ENCODE measurements at regions not wholly inside any gene's neighbourhood (a gene's known extent, or its start where the extent isn't known, plus 50 kb on each side); places are given as distances from the start of the nearest gene placed in this dataset.

- no peak for DNase-seq
These were observed 272.2 kb upstream of the DAB1 start for GRCh38 chr1:57696043-57696442.

GRCh38 chr1:57686306-57686705 lies 262.4 kb upstream of the DAB1 start:
- no peak for DNase-seq

GRCh38 chr1:57683037-57683942 lies 259.4 kb upstream of the DAB1 start:
- no peak for DNase-seq

GRCh38 chr1:57678138-57678537 lies 254.3 kb upstream of the DAB1 start:
- DNase-seq: peak; percentile 6 to 40

- no peak for DNase-seq
These were observed 251.9 kb upstream of the DAB1 start for GRCh38 chr1:57675776-57676175.

GRCh38 chr1:57674801-57675200 lies 250.9 kb upstream of the DAB1 start:
- DNase-seq: no peak

- DNase-seq: no peak
These were observed 248.7 kb upstream of the DAB1 start for GRCh38 chr1:57672346-57673140.

- no peak for DNase-seq
These were observed 247.9 kb upstream of the DAB1 start for GRCh38 chr1:57671750-57672149.

GRCh38 chr1:57659804-57660203 lies 235.9 kb upstream of the DAB1 start:
- no peak for DNase-seq

GRCh38 chr1:57655161-57655560 lies 231.3 kb upstream of the DAB1 start:
- no peak for DNase-seq

GRCh38 chr1:57644667-57645066 lies 220.8 kb upstream of the DAB1 start:
- DNase-seq: no peak

- DNase-seq: no peak
These were observed 214.4 kb upstream of the DAB1 start for GRCh38 chr1:57638239-57638638.

GRCh38 chr1:57637155-57637554 lies 213.3 kb upstream of the DAB1 start:
- DNase-seq: no peak

GRCh38 chr1:57633881-57634280 lies 210.0 kb upstream of the DAB1 start:
- no peak for DNase-seq

GRCh38 chr1:57633056-57633455 lies 209.2 kb upstream of the DAB1 start:
- no peak for DNase-seq

- no peak for DNase-seq
These were observed 208.5 kb upstream of the DAB1 start for GRCh38 chr1:57632401-57632800.

GRCh38 chr1:57627612-57628011 lies 203.8 kb upstream of the DAB1 start:
- DNase-seq: no peak

GRCh38 chr1:57623791-57624538 lies 200.1 kb upstream of the DAB1 start:
- DNase-seq: no peak

- peak; percentile 5 to 24 for DNase-seq
These were observed 199.4 kb upstream of the DAB1 start for GRCh38 chr1:57623039-57623790.

- no peak for DNase-seq
These were observed 197.9 kb upstream of the DAB1 start for GRCh38 chr1:57621776-57622175.

- peak; percentile 6 to 49 for DNase-seq
These were observed 196.7 kb upstream of the DAB1 start for GRCh38 chr1:57620605-57621004.

- DNase-seq: no peak
These were observed 193.1 kb upstream of the DAB1 start for GRCh38 chr1:57616921-57617320.

GRCh38 chr1:57615956-57616355 lies 192.1 kb upstream of the DAB1 start:
- DNase-seq: no peak

All from NCI-H2081 (cell line).